ENCODE measurements at regions not wholly inside any gene's neighbourhood (a gene's known extent, or its start where the extent isn't known, plus 50 kb on each side); places are given as distances from the start of the nearest gene placed in this dataset.

DNA sequence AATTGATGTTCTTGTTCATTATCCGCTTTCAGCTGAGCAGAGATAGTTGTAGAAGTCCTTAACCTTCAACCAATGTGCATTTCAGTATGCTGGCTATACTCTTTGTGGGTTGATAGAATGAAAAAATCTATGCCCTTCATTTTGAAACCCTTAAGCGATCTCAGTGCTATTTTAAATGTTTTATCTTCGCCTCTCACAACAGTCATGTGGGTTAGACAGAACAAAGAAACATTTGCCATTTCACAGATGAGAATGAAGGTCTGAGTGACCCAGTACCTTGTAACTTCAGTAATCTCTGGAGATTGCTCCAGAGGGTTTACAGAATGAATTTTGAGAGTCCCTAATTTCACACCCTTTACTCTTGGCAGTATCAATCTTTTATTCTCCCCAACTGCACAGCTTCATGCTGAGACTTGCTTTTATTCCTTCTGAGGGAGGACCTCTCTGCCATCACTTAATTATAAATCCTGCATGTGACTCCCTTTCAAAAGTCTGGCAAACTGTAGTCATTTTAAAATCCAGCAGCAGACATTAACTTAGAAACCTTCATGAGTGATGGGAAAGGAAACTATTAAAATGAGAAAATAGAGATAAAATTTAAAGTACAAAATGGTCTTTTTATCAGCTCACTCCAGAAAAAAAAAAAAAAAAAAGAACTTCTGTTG lies 921.5 kb downstream of the RAB28 start:
- H3K27me3 Mint-ChIP-seq = no peaks in the 10 kb centered on the region
- H3K27ac Mint-ChIP-seq = no peak overlapping the region
- H3K9me3 Mint-ChIP-seq (ENCODE audit: low read depth) = peaks cover 6% of the 10 kb centered on the region
- no peaks in the 10 kb centered on the region for H3K36me3 Mint-ChIP-seq
- H3K4me1 Mint-ChIP-seq (ENCODE audit: low read depth) = no peaks in the 10 kb centered on the region
- no peak overlapping the region for H3K4me3 Mint-ChIP-seq

DNA sequence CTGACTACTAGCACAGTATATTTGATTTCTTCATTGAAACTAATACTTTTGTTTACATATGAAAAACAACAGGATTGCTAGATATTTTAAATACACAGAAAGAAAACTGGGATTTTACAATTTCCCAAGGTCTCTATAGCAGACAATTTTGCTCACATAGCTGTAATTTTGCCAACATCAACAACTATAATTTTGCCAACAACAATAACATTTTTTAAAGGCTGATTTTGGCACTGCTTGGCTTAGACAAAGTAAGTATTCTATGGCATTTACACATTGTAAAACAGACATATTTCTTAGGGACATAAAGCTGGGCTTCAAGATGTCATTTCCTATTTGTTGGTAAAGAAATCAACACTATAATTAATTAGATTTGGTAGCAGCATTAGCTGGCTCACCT lies 922.1 kb downstream of the RAB28 start:
- H3K36me3 Mint-ChIP-seq = no peaks in the 10 kb centered on the region
- H3K27me3 Mint-ChIP-seq = no peaks in the 10 kb centered on the region
- H3K4me3 Mint-ChIP-seq = no peak overlapping the region
- no peak overlapping the region for H3K27ac Mint-ChIP-seq
- peaks cover 9% of the 10 kb centered on the region for H3K9me3 Mint-ChIP-seq (ENCODE audit: low read depth)
- no peaks in the 10 kb centered on the region for H3K4me1 Mint-ChIP-seq (ENCODE audit: low read depth)

DNA sequence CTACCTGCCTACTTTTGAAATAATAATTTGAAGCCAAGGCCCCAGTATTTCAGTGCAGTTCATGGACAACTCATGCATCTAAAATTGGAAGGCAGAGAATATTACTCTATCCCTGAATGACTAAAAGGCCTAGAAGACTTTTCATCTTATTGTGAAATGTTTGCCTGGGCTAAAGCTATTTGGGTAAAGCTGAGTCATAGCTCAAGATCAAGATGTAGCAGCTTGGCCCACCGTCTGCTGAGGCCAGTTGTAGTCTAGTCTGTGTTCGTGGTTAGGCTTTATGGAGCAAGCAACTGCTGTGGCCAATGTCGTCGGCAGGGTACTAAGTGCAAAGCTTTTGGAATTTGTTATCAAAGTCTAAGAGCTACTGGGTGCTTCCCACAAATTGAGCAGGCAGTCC lies 929.1 kb downstream of the RAB28 start:
- Mint-ChIP-seq H3K4me3 (no peak overlapping the region), H3K9me3 (ENCODE audit: low read depth) (peaks cover 20% of the 10 kb centered on the region), H3K27me3 (no peaks in the 10 kb centered on the region), H3K4me1 (ENCODE audit: low read depth) (no peaks in the 10 kb centered on the region), H3K36me3 (no peaks in the 10 kb centered on the region), H3K27ac (no peak overlapping the region)

DNA sequence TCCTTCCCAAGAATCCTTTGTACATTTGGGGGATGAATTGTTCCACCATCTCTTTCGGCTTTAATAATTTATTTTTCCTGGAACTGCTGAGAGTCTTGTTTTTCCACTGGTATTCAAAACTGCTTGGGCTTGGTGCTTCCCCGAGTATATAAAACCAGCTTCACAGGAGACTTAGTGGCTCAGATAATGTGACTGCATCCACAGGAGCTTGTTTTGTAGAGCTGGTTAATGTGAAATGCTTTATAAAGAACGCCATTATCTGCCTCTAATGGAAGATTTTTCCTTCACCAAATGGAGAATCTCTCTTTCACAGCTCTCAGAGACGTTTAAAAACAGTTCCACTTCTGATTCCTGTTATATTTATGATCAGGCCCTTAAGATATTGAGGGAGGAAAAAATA lies 935.5 kb downstream of the RAB28 start:
- Mint-ChIP-seq H3K4me1 (ENCODE audit: low read depth) (no peaks in the 10 kb centered on the region), H3K4me3 (no peak overlapping the region), H3K9me3 (ENCODE audit: low read depth) (peaks cover 8% of the 10 kb centered on the region), H3K27ac (no peak overlapping the region), H3K27me3 (no peaks in the 10 kb centered on the region), H3K36me3 (no peaks in the 10 kb centered on the region)

DNA sequence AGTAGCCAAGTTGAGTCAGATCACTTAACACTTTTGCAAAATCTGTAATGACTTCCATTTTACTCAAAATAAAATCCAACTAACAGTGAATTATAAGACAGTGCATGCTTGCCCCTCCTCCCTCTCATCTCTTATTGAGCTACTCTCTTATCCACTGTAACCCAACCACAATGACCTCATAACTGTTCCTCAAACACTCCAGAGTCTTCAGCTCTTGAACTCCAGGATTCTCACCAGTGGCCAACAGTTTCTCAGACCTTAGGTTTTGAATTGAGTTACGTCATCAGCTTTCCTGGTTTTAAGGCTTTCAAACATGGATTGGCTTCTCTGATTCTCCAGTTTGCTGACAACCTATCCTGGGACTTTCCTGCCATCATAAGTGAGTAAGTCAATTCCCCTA lies 938.3 kb downstream of the RAB28 start:
- H3K9me3 Mint-ChIP-seq (ENCODE audit: low read depth) = no peaks in the 10 kb centered on the region
- H3K4me1 Mint-ChIP-seq (ENCODE audit: low read depth) = no peaks in the 10 kb centered on the region
- no peaks in the 10 kb centered on the region for H3K36me3 Mint-ChIP-seq
- no peak overlapping the region for H3K27ac Mint-ChIP-seq
- no peak overlapping the region for H3K4me3 Mint-ChIP-seq
- H3K27me3 Mint-ChIP-seq = no peaks in the 10 kb centered on the region

DNA sequence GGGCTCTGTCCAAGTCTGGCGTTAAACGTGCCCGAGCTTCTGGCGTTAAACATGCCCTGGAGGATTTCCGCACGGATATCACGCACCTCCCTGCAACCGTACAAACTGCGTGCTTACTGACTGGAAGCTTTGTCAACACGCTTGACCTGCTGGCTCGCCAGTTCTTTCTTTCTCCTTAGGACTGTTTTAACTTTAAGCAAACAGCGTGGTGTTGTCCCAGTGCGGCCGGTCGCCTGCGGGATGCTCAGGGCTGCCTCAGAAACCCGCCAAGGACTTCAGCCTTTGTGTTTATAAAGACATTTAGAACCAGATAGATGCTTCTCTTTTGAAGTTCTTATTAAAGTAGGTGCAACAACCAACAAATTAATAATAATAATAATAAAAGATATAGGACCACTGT lies 946.0 kb downstream of the RAB28 start:
- H3K4me3 Mint-ChIP-seq = no peak overlapping the region
- H3K27ac Mint-ChIP-seq = no peak overlapping the region
- H3K4me1 Mint-ChIP-seq (ENCODE audit: low read depth) = no peaks in the 10 kb centered on the region
- H3K9me3 Mint-ChIP-seq (ENCODE audit: low read depth) = no peaks in the 10 kb centered on the region
- H3K36me3 Mint-ChIP-seq = no peaks in the 10 kb centered on the region
- no peaks in the 10 kb centered on the region for H3K27me3 Mint-ChIP-seq

DNA sequence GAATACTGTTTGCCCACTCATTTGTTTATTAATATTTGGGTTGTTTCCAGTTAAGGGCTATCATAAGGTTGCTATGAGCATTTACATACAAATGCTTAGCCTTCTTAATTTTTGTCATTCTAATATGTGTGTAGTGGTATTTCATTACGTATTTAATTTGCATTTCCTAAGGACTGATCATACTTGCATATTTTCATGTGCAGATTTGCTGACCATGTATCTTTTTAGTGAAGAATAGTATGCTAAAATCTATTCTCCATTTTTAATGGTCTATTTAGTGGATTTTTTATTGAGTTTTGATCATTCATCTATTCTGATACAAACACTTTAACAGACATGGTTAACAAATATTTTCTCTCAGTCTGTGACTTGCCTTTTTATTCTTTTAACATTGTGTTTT lies 949.5 kb downstream of the RAB28 start:
- Mint-ChIP-seq H3K27me3 (no peaks in the 10 kb centered on the region), H3K36me3 (no peaks in the 10 kb centered on the region), H3K27ac (no peak overlapping the region), H3K4me1 (ENCODE audit: low read depth) (no peaks in the 10 kb centered on the region), H3K4me3 (no peak overlapping the region), H3K9me3 (ENCODE audit: low read depth) (no peaks in the 10 kb centered on the region)

DNA sequence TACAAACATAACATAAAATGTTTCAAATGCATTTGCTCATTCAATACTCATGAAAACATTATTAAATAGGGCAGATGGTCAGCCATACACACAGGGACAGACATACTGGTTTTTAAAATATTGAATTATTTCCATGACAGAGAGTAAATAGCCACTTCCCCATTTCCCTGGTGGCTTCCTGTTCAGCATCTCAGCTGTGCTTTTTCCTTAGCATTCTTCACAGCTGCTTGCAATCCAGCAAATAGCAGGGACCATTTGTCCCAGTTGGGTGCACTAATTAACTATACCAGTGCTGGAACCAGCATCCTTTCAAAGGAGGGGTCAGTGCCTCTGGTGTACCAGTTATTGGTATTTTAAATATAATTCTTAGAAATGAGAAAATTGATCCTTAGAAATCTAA lies 964.7 kb downstream of the RAB28 start:
- H3K9me3 Mint-ChIP-seq (ENCODE audit: low read depth) = peaks cover 5% of the 10 kb centered on the region
- no peak overlapping the region for H3K4me3 Mint-ChIP-seq
- H3K4me1 Mint-ChIP-seq (ENCODE audit: low read depth) = no peaks in the 10 kb centered on the region
- H3K27ac Mint-ChIP-seq = no peak overlapping the region
- no peaks in the 10 kb centered on the region for H3K27me3 Mint-ChIP-seq
- H3K36me3 Mint-ChIP-seq = no peaks in the 10 kb centered on the region

DNA sequence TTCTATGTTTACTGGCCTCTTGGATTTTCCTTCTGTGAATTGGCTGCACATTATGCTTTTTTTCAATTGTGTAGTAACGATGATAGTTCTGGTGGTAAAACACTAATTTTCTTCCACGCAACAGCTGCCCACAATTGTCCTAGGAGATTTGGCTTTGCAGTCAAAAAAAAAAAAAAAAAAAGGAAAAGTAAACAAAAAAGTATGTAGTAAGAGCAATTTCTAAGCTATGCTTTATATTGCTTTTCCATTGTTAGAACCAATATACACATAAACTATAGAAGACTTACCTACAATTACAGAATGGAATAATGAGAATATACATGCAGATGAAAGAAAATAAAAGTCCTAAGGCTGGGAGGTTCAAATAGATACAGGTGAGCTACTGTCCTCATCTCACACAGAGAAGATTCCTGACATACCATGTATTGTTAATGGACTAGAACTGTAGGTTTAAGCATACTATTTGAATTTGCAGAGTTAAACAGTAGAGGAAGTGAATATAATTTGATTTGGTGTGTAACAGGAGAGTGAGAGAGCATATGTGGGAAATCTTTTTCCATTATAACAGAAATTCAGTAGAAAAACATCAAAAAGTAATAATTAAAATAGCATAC lies 976.2 kb downstream of the RAB28 start:
- H3K27me3 Mint-ChIP-seq = no peaks in the 10 kb centered on the region
- H3K9me3 Mint-ChIP-seq (ENCODE audit: low read depth) = peaks cover 12% of the 10 kb centered on the region
- H3K27ac Mint-ChIP-seq = no peak overlapping the region
- no peaks in the 10 kb centered on the region for H3K4me1 Mint-ChIP-seq (ENCODE audit: low read depth)
- H3K4me3 Mint-ChIP-seq = no peak overlapping the region
- H3K36me3 Mint-ChIP-seq = no peaks in the 10 kb centered on the region

DNA sequence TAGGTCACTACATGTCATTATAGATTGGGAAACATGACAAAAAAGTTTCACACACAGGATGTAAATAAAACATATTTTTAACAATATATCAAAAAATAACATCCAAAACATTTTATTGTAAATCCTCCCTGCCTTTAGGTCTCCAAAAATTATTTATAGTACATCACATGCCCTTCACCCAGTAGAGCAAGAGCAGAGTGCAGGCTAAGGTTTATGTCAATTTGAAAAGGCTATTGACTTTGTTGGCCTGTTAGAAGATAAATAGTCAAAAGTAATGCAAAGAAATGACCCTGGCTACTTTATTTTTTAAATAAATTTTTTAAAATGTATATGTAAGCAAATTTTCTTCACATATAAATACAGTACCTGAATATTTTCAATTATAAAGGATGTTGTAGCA lies 983.7 kb downstream of the RAB28 start:
- Mint-ChIP-seq H3K9me3 (ENCODE audit: low read depth) (peaks cover 9% of the 10 kb centered on the region), H3K4me3 (no peak overlapping the region)

DNA sequence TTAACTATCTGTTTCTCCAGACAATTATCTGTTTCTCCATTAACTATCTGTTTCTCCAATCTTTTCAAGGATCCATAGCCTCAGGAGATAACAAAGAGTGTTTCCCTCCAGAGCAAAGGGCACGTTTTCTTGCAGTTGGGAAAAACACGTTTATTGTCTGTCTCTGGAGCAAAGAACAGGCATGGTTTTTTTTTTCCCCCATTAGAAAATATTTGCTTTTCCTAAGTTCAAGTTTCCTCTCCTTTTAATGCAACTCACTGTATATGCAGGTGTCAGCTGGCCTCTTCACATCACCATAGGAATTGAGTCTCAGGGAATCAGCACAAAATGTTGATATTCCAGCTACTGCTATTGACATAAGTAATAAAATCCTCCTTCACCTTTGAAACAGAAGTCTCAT lies 984.4 kb downstream of the RAB28 start:
- no peaks in the 10 kb centered on the region for H3K4me1 Mint-ChIP-seq (ENCODE audit: low read depth)
- no peak overlapping the region for H3K27ac Mint-ChIP-seq
- H3K9me3 Mint-ChIP-seq (ENCODE audit: low read depth) = peaks cover 9% of the 10 kb centered on the region
- H3K27me3 Mint-ChIP-seq = no peaks in the 10 kb centered on the region
- no peaks in the 10 kb centered on the region for H3K36me3 Mint-ChIP-seq
- no peak overlapping the region for H3K4me3 Mint-ChIP-seq

More for the DNA sequence above, 983.7 kb downstream of the RAB28 start:
- Mint-ChIP-seq H3K36me3 (no peaks in the 10 kb centered on the region), H3K27me3 (no peaks in the 10 kb centered on the region), H3K27ac (no peak overlapping the region), H3K4me1 (ENCODE audit: low read depth) (no peaks in the 10 kb centered on the region)

DNA sequence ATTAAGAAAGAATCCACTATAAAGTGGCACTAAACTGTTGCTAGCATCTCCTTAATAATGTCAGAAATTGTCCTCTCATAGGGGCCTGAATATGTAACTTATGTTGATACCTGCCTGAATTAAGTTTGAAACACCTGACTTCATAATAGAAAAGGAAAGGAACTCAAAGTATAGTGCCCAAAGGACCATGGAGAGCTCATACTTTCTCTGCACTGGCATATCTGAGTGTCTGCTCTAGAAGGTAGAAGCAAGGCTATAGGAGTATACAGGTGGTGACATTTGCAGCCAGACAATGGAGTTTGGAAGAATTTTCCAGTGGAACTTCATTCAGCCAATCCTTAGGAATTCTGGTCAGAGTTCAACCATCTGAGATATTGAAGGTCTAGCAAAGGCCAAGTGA lies 988.9 kb downstream of the RAB28 start:
- no peak overlapping the region for H3K27ac Mint-ChIP-seq
- no peaks in the 10 kb centered on the region for H3K27me3 Mint-ChIP-seq
- H3K4me1 Mint-ChIP-seq (ENCODE audit: low read depth) = no peaks in the 10 kb centered on the region
- H3K4me3 Mint-ChIP-seq = no peak overlapping the region
- H3K36me3 Mint-ChIP-seq = no peaks in the 10 kb centered on the region
- peaks cover 11% of the 10 kb centered on the region for H3K9me3 Mint-ChIP-seq (ENCODE audit: low read depth)

DNA sequence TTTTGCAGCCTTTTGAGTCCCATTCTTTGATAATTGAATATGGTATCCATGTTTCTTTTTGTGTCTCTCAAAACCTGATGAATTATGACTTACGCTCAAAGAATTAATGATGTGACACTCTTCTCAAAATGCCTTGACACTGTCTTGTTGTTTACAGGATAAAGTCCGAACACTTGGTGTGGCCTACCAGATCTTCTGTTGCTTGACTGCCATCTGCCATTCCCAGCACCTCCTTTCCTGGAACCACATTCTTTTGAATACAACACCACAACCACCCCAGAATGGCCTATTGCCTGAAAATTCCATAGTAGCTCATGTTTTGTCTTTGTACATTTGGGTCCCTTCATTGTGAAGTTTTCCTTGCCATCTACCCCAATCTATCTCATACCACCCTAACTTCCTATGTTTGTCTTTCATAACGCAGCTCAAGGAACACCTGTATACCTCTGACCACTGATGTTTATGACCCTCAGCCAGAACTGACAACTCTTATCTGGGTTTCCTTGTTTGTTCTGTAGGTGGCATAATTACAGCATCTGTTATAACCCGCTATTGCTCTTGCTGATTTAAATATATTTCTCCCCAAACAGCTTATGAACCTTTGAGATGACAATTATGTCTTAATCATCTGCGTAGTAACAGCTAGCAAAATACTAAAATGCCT lies 991.3 kb downstream of the RAB28 start:
- no peaks in the 10 kb centered on the region for H3K36me3 Mint-ChIP-seq
- no peaks in the 10 kb centered on the region for H3K27me3 Mint-ChIP-seq
- H3K27ac Mint-ChIP-seq = no peak overlapping the region
- H3K9me3 Mint-ChIP-seq (ENCODE audit: low read depth) = peaks cover 16% of the 10 kb centered on the region
- H3K4me3 Mint-ChIP-seq = no peak overlapping the region
- no peaks in the 10 kb centered on the region for H3K4me1 Mint-ChIP-seq (ENCODE audit: low read depth)

DNA sequence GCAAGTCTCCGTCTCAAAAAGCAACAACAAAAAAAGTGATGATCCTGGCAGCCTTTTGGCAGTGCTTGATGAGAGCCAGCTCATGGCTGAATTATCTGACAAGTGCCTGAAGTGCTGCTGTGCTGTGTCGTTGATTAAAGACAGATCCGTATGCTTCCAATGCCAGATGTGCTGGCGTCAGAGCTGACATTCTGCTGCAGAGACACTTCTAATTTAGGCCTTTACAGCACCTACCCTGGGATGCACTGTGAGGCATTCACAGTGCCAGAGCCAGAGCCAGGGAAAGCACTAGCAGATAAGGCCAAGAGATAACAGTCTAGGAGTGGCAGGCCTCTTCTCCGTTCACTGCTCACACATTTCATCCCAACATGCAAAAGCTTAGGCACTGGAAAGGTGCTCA lies 995.5 kb downstream of the RAB28 start:
- H3K4me1 Mint-ChIP-seq (ENCODE audit: low read depth) = no peaks in the 10 kb centered on the region
- no peak overlapping the region for H3K27ac Mint-ChIP-seq
- no peaks in the 10 kb centered on the region for H3K27me3 Mint-ChIP-seq
- no peak overlapping the region for H3K4me3 Mint-ChIP-seq
- no peaks in the 10 kb centered on the region for H3K36me3 Mint-ChIP-seq
- H3K9me3 Mint-ChIP-seq (ENCODE audit: low read depth) = peaks cover 9% of the 10 kb centered on the region

DNA sequence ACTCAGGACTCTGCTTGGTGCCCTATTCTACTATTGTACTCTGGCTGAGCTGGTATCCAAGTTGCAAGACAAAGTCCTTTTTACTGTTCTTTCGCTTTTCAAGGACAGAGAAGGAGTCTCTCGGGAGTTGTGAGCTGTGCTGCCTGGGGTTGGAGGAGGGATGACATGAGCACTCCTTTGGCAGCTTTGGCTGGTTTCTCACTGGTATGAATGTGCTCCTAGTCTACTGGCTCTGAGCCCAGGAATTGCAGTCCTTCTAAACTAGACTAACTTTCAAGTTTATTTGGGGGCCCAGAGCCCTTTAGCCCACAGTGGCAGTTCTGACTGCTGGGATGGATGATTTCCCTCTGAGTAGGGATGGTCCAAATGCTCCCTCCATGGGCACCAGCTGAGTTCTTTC lies 997.1 kb downstream of the RAB28 start:
- Mint-ChIP-seq H3K36me3 (no peaks in the 10 kb centered on the region), H3K27ac (no peak overlapping the region), H3K27me3 (no peaks in the 10 kb centered on the region), H3K4me1 (ENCODE audit: low read depth) (no peaks in the 10 kb centered on the region), H3K9me3 (ENCODE audit: low read depth) (peaks cover 18% of the 10 kb centered on the region), H3K4me3 (no peak overlapping the region)

DNA sequence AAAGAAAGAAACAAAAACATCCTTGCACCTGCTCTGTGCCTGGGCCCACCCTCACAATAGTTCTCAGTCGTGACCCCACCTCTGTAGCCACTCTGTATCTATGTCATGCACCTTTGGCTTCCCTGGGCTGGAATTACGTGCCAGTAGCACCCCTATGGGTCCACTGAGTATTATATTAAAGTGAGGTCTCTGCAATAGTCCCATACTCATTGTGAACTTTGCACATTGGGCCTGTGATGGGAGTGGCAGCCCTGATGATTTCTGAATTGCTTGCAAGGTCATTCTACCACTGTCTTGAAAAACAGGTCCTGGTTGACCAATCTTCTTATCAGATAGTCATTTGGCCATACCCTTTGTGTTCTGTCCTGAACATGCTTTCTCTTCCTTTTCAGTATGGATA lies 1012.1 kb downstream of the RAB28 start:
- Mint-ChIP-seq H3K4me3 (no peak overlapping the region), H3K9me3 (ENCODE audit: low read depth) (peaks cover 15% of the 10 kb centered on the region)

More for the DNA sequence above, 1012.1 kb downstream of the RAB28 start:
- Mint-ChIP-seq H3K27ac (no peak overlapping the region), H3K36me3 (no peaks in the 10 kb centered on the region), H3K27me3 (no peaks in the 10 kb centered on the region), H3K4me1 (ENCODE audit: low read depth) (no peaks in the 10 kb centered on the region)

Data from activated naive CD8-positive, alpha-beta T cell (primary cell).